GM21576 (cell line): ENCODE measurements at regions not wholly inside any gene's neighbourhood (a gene's known extent, or its start where the extent isn't known, plus 50 kb on each side); places are given as distances from the start of the nearest gene placed in this dataset.

Source experiments
- ATAC-seq: cut with Tn5 transposase; IDR thresholded peaks from one replicate; pipeline ENCODE4 v1.9.1; 2021; ENCODE audit warnings: mild to moderate bottlenecking, moderate library complexity; ENCODE audit not compliant: unreplicated experiment

DNA sequence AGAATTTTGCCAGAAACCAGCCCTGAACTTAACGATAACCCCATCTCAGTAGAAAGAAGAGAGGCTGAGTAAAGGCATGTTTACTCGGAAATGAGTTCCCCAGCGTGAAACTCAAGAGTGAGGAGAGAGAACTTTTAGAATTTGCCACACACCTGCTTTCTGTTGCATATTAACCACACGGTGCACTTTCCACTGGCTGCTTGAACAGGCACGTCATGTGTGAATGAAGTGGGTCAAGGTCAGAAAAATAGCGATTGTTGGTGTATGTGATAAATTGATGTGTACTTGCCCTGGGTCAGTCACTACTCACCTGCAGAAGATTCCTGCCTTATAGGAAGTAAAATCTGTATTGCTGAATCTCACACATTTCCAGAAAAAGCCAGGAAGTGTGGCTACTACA is 395.7 kb downstream of the TRIML1 start:
- ATAC-seq, result no peak

DNA sequence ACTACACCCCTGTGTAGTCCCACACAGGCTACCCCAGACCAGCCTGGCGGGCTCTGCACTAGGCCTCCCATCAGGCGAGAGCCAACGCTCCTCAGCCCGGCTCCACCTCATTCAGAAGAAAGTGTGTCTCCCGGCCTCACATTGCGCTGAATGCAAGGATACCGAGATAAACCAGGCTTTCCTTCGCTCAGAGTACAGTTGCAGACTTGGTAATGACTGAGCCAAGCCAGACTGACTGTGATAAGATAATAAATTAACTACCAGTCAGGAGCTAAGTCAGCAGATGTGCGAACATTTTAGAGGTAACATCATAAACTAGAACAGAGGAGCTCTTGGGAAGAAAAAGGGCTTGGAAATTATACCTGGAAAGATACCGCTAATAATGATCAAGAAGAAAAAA is 397.6 kb downstream of the TRIML1 start:
- ATAC-seq, result no peak

DNA sequence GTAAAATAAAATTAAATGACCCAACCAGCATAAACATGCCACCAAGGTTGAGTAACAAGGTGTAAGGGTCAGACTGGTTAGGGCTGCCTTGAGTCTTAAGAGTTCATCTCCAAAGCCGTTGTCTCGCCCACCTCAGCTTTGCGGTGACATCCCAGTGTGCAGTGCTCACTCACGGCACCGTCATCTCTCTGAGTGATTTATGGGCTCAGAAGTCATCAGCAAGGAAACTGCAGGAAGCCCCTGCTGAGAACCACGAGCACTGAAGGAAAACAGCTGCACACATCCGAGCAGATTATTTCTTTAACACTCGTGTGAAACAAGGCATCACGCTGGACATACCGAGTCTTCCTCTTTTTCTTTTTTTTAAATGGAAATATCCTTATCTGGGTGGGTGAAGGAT is 411.1 kb downstream of the TRIML1 start:
- no peak for ATAC-seq

DNA sequence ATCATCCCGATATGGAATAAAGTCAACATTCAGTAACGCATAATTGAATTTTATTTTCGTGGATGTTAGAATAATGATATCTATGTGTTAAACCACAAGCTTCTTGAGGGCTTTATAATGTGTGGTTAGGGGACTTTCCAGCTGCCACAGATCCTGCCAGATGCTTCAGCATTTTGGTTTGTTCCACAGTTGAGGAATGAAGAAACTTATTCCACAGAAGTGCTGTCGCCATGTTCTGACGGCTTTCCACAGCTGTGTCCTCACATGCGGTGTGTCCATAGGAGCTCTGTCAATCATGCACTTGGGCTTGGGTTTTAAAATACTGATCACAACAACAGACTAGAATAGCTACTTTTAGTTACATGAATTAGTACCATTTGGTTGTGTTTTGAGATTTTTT is 411.9 kb downstream of the TRIML1 start:
- no peak for ATAC-seq

GRCh38 chr4:188552741-188553275 is 413.6 kb downstream of the TRIML1 start:
- ATAC-seq, result no peak

GRCh38 chr4:188554413-188554812 is 415.2 kb downstream of the TRIML1 start:
- no peak for ATAC-seq

- no peak for ATAC-seq
Observed at GRCh38 chr4:188573104-188573503, 433.9 kb downstream of the TRIML1 start.

GRCh38 chr4:188578657-188579056 is 439.4 kb downstream of the TRIML1 start:
- ATAC-seq, result no peak

DNA sequence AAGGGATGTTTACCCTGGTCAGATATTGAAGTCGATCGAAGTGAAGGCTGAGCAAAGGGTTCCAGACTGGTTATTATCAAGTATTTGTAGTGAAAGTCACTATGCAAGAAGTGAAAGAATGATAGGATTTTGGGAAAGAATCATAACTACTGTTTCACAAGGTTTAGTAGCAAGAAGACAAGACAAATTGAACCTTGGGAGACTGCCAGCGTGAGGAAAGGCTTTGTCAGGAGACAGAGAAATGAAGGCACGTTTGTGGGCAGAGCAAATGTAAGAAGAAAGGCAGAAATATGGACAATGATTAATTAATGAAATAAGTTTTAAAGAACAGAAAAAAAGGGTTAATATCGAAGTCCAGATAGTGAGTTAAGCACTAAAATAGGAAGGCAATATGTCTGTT is 456.8 kb downstream of the TRIML1 start:
- no peak for ATAC-seq

GRCh38 chr4:188603646-188604045 is 464.4 kb downstream of the TRIML1 start:
- ATAC-seq, result no peak

DNA sequence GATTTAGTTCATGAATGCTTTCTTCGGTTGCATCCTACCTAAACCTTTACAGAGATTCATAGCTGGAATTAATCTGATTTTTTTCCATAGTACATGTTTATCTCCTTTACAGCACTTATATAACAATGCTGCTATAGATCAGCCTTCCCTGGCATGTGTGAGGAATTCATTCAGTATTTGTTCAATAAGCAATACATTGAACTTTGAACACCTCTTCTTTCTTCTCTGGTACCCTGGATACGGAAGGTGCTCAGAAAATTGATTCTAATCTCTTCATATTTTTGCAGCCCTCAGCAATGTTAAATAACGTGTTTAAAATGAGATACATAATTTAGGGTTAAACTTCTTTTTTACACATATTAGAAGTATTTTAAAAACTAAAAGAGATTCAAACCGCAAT is 467.4 kb downstream of the TRIML1 start:
- ATAC-seq, result no peak

DNA sequence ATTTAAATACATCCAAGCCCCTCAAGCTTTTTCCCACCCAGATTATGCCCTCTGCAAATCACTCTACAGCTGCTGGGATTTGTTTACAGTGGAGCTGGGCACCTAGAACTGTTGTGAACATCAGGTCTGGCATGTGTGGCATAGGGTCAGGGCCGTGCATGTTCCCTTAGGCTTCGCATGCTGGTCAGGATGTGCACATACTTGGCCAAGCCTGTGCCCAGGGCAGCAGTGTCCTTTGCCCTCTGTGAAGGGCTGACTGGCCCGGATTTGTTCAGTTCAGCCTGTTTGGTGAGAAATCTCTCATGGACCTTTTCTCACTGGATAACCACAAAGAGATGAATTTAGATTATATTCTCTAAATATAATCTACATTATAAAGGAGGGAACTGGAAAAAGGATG is 471.9 kb downstream of the TRIML1 start:
- ATAC-seq, result no peak

DNA sequence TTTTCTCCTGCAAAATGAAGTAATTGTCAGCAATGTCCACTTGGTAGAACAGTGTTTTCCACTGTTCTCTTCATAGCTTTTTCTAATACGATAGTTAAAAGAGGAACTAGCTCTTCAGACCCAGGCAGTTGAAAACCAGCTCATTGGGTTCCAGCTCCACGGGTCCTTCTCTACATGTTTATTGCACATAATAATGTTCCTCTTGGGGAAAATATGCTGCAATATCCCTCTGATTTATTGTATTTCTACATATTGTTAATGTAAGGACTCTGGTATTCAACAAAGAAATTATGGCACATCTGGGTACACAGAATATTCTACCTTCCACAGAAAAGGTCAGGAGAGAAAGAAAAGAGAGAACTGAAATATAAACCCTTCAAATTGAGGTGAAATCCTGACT is 473.4 kb downstream of the TRIML1 start:
- ATAC-seq, result no peak

DNA sequence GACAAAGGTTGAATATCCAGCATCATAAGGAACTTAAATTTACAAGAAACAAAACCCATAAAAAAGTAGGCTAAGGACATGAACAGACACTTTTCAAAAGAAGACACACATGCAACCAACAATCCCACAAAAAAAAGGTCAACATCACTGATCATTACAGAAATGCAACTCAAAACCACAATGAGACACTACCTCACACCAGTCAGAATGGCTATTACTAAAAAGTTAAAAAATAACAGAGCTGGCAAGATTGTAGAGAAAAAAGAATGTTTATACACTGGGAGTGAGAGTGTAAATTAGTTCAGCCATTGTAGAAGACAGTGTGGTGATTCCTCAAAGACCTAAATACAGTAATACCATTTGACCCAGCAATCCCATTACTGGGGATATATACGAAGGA is 474.7 kb downstream of the TRIML1 start:
- no peak for ATAC-seq

DNA sequence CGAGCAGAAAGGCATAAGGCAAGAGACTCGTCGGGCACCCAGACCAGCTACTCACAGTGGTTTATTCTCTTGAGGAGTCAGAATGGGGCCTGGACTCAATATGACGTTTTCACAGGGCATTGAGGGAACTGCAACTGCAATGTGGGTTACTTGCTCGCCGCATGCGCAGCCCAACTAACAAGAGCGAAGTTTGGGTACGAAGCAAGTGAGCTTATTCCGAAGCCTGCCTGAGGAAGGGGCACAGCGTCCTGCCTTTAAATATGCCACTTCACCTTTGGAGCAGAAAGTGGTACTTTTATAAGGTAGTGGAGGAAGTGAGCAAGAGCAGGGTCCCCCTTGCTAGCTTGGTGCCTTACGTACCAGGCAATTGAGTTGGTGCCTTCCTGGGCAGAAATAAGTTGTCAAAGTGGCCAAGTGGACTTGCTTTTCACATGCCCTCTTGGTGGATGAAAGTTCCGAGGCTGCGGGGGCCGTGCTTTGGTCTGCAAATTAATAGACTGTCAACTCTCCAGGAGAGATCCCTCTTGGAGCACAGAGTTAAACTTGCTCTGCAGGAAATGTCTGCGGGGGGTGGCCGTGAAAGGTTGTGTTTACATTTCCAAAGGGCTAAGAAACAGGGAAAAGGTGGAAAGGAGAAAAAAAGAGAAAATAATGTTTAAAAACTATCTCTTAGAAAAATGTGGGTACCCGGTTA is 480.4 kb downstream of the TRIML1 start:
- no peak for ATAC-seq

GRCh38 chr4:188620608-188621007 is 481.4 kb downstream of the TRIML1 start:
- ATAC-seq, result no peak

DNA sequence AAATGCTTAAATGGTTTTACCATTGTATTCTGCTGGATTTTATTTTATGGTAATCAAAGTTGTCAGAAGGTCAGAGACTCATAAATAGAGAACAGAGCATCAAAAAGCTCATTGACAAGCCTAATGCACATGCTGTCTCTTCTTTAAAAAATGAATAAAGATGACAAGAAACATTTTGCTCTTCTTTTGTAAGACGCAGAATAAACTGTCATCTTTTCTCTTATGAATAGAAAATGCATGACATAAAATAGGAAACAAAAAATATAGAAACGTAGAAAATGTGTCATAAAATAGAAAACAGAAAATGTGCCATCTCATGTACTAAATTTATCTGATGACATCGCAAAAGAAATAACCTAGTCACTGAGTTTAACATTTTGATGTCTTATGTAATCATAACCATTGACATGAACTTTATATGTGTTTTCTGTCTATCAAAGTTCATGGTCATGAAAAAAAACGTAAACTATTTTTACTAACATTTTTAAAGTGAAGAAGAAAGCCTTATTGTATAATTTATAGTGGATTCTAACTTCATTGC is 484.1 kb downstream of the TRIML1 start:
- no peak for ATAC-seq

DNA sequence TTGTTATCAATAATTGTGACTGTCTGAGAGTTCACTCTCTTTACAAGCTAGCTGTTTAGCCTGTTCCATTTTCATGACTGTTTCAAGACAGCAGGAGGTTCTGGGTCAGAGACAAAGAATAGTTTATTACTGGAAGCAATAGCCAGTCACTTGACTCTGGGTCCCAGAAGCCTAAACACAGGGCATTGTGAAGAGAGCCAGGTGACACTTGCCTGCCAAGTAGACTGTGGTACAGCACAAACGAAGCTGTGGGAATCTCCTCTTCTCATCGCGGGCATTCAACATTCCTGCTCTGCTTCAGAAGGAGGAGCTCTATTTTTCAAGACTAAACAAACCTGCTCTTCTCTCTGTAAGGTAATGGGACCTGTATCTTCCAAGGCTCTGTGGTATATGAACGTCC is 485.1 kb downstream of the TRIML1 start:
- ATAC-seq, result no peak

GRCh38 chr4:188627892-188628291 is 488.7 kb downstream of the TRIML1 start:
- no peak for ATAC-seq

DNA sequence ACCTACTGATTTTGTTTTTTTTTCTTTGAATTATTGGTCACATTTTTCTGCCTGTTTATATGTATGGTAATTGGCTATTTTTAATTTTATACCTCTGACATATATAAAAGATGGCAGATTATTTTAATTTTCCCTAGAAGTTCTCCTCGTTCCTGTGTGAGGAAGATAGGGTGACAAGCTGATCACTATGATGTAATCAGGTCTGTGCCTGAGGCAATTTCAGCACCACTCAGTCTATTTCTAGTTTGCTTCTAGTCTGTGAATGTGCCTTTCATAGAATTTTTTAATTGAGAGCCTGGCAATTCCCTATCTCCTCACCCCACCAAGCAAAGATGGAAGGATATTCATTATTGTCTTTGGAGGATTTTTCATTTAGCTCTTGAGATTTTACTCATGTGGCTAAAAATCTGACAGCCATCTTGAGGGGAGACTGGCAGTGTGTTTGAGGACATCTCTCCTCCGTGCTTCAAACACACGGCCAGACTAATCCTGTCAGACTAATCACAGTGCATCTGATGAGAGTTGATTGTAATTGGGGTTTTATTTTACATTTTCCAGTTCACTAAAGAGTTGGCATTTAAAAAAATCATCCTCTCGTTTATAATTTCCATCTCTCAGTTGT is 500.3 kb downstream of the TRIML1 start:
- ATAC-seq, result no peak

- no peak for ATAC-seq
Observed at GRCh38 chr4:188647820-188648370, 508.7 kb downstream of the TRIML1 start.

DNA sequence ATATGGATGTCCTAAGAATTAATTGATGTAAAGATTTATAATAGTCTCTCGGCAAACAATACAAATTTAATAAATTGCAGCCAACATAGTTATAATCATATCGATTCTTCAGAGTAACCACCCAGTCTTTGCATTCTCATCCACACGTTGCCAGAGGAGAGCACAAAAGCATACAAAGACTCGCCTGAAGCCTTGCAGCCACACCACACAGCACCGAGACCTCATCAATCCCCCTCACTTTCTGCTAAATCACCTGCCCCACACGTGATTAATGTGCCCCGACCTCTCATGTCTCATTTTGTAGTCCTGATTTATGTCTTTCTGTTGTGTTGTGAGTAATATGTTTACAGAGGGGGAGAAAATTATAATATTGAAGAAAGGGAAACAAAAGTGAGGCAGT is 510.4 kb downstream of the TRIML1 start:
- no peak for ATAC-seq
